ENCODE measurements at regions not wholly inside any gene's neighbourhood (a gene's known extent, or its start where the extent isn't known, plus 50 kb on each side); places are given as distances from the start of the nearest gene placed in this dataset.

DNA sequence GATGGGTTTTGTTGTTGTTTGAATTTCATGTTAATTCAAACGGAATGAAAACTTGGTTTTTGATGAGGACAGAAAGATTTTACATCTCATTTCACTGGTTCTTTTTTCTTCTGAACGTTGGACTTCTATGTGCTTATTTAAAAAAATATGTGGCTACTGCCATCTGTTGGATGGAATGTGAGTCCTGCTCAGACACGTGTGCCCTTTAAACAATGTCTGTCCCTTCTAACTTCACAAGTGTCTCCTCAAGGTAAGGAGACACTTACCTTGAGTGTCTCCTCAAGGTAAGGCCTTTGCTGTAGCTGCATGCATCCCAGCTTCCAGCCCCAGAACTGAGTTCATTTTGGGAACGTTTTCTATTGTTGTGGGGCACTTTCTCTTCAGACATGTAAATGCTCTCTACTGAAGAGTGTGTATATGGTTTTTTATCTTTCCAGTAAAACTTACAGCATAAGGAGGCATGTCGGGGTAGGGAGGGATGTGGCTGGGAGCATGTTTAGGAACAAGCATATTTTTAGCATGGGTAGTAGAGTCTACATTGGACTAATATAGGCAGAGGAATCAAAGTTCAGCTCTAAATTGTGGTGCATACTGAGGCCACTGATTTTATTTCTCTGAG, 63.1 kb upstream of the UBE3A start (continued):
- no peak for TF ChIP-seq NFE2L2 (IDR thresholded peaks at IDR 0.05; ENCODE audit: low read depth, low read length)

DNA sequence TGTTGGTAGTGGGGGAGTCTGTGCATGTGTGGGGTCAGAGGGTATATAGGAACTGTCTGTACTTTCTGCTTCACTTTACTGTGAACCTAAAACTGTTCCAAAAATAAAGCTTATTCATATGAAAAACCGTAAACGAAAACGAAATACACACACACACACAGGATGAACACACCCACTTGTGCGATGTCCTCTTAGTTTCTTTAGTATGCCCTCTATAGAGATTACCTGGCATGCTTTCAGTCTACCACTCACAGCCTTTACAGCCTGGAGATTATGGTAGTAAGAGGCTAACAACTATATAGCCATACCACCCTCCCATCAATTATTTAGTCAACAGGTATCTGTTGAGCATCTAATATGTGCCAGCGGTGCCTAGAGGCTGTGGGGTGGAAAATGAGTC, 60.0 kb upstream of the UBE3A start:
- dilution Hi-C loops (cut with HindIII; ENCODE audit: low sequenced_read_pairs, unreplicated experiment), result no loop called here
- no peak overlapping the region for H2BK15ac ChIP-seq (ENCODE audit: low read depth, low read length)
- H3K18ac ChIP-seq (ENCODE audit: low read depth, low read length), result no peak overlapping the region
- no peak overlapping the region for H3K23ac ChIP-seq (ENCODE audit: low read depth, low read length)
- H4K5ac ChIP-seq (ENCODE audit: low read depth, low read length), result no peak overlapping the region
- no peak for TF ChIP-seq FOS (IDR thresholded peaks at IDR 0.05; ENCODE audit: low read depth, low read length)
- TF ChIP-seq CEBPB (IDR thresholded peaks at IDR 0.05; ENCODE audit: low read depth, low read length), result no peak
- no peak for TF ChIP-seq RFX5 (IDR thresholded peaks at IDR 0.05; ENCODE audit: low read depth, low read length)
- no peak for TF ChIP-seq RAD21 (IDR thresholded peaks at IDR 0.05; ENCODE audit: low read length)
- no peak for TF ChIP-seq BHLHE40 (IDR thresholded peaks at IDR 0.05; ENCODE audit: low read depth, low read length)
- no peak for TF ChIP-seq RCOR1 (IDR thresholded peaks at IDR 0.05; ENCODE audit: insufficient replicate concordance, low read length)
- TF ChIP-seq, protein P1, sequence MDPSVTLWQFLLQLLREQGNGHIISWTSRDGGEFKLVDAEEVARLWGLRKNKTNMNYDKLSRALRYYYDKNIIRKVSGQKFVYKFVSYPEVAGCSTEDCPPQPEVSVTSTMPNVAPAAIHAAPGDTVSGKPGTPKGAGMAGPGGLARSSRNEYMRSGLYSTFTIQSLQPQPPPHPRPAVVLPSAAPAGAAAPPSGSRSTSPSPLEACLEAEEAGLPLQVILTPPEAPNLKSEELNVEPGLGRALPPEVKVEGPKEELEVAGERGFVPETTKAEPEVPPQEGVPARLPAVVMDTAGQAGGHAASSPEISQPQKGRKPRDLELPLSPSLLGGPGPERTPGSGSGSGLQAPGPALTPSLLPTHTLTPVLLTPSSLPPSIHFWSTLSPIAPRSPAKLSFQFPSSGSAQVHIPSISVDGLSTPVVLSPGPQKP (IDR thresholded peaks at IDR 0.05; ENCODE audit: borderline replicate concordance, low read depth, low read length), result no peak
- TF ChIP-seq NFE2L2 (IDR thresholded peaks at IDR 0.05; ENCODE audit: low read depth, low read length), result no peak
- TF ChIP-seq MAFK (IDR thresholded peaks at IDR 0.05; ENCODE audit: low read depth, low read length), result no peak
- no peak for TF ChIP-seq POLR2A (IDR thresholded peaks at IDR 0.05; ENCODE audit: low read depth, low read length)
- TF ChIP-seq, protein P2, sequence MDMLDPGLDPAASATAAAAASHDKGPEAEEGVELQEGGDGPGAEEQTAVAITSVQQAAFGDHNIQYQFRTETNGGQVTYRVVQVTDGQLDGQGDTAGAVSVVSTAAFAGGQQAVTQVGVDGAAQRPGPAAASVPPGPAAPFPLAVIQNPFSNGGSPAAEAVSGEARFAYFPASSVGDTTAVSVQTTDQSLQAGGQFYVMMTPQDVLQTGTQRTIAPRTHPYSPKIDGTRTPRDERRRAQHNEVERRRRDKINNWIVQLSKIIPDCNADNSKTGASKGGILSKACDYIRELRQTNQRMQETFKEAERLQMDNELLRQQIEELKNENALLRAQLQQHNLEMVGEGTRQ (IDR thresholded peaks at IDR 0.05; ENCODE audit: low read depth, low read length), result no peak
- TF ChIP-seq MXI1 (IDR thresholded peaks at IDR 0.05; ENCODE audit: borderline replicate concordance, low read depth, low read length), result no peak
- H2AK5ac ChIP-seq (ENCODE audit: low read depth, low read length), result no peak overlapping the region
- no peak overlapping the region for H3K27ac ChIP-seq (ENCODE audit: insufficient read depth, low read length)
- no peak overlapping the region for H2AK9ac ChIP-seq (replicated peaks; ENCODE audit: low read depth, low read length, poor library complexity)
- no peak overlapping the region for H4K91ac ChIP-seq (ENCODE audit: insufficient read depth, low read depth, low read length)
- no peak overlapping the region for H3K14ac ChIP-seq (replicated peaks; ENCODE audit: low read depth, low read length)
- ChIA-PET POLR2A (ENCODE audit: unreplicated experiment) (no interaction called here), CTCF (no interaction called here)
- H2BK5ac ChIP-seq (ENCODE audit: low read depth, low read length, poor library complexity, severe bottlenecking), result no peak overlapping the region
- H3K4ac ChIP-seq (ENCODE audit: low read depth, low read length), result no peak overlapping the region
- no peaks in the 10 kb centered on the region for H3K36me3 ChIP-seq (ENCODE audit: control insufficient read depth, insufficient read depth, low read length)
- in situ Hi-C loops (cut with MboI; ENCODE audit: low sequenced_read_pairs), result no loop called here
- no peaks in the 10 kb centered on the region for H3K27me3 ChIP-seq (ENCODE audit: control insufficient read depth, insufficient read depth, low read length)
- H4K8ac ChIP-seq (ENCODE audit: low read depth in 2 of 2, low read length in 2 of 2), result no peak overlapping the region
- no peaks in the 10 kb centered on the region for H3K9me1 ChIP-seq (ENCODE audit: insufficient read depth, low read length)
- intact Hi-C loops (cut with micrococcal nuclease), result no loop called here
- H3K79me1 ChIP-seq (ENCODE audit: low read depth in 1 of 2, low read length in 2 of 2), result no peaks in the 10 kb centered on the region
- no peaks in the 10 kb centered on the region; the same call in 1 of the 2 replicates for H3K9me3 ChIP-seq (ENCODE audit: control insufficient read depth, insufficient read depth, low read length)
- H2AFZ ChIP-seq (replicated peaks; ENCODE audit: low read length, poor library complexity), result no peak overlapping the region
- no CpG with 5 or more reads among the region's 5 CpGs for WGBS, 2 experiments (ENCODE audit: extremely low coverage in 2 of 2, insufficient read length in 1 of 2)
- H3K56ac ChIP-seq (ENCODE audit: extremely low read depth, insufficient read depth, low read length), result no peak overlapping the region
- no peak for DNase-seq
- H3K4me1 ChIP-seq (ENCODE audit: control insufficient read depth, insufficient read depth, low read length), result no peaks in the 10 kb centered on the region
- BruUV-seq (replicated peaks), result no TSS peak
- H2BK20ac ChIP-seq (ENCODE audit: low read depth, low read length), result no peak overlapping the region
- H4K20me1 ChIP-seq (ENCODE audit: insufficient read depth, low read length), result no peaks in the 10 kb centered on the region
- no peak overlapping the region for H3K9ac ChIP-seq (ENCODE audit: low read depth, low read length)
- ATAC-seq (ENCODE audit: low read depth), result no peak
- H2BK120ac ChIP-seq (ENCODE audit: low read depth, low read length), result no peak overlapping the region
- no peak overlapping the region for H3K4me3 ChIP-seq (ENCODE audit: insufficient read depth, low read depth, low read length)
- no peak overlapping the region for H3K4me2 ChIP-seq (ENCODE audit: low read depth, low read length)

All from IMR-90 (cell line).